ENCODE measurements at regions not wholly inside any gene's neighbourhood (a gene's known extent, or its start where the extent isn't known, plus 50 kb on each side); places are given as distances from the start of the nearest gene placed in this dataset.

- Mint-ChIP-seq H3K36me3 (ENCODE audit: insufficient read depth, unreplicated experiment) (no peaks in the 10 kb centered on the region), H3K27ac (ENCODE audit: unreplicated experiment) (no peak overlapping the region), H3K27me3 (ENCODE audit: unreplicated experiment) (no peaks in the 10 kb centered on the region), H3K4me1 (ENCODE audit: low read depth, unreplicated experiment) (no peaks in the 10 kb centered on the region), H3K9me3 (ENCODE audit: low read depth, unreplicated experiment) (no peaks in the 10 kb centered on the region), H3K4me3 (ENCODE audit: low read depth, unreplicated experiment) (no peak overlapping the region)
- intact Hi-C loops (cut with micrococcal nuclease; ENCODE audit: unreplicated experiment), result no loop called here
- BruUV-seq (replicated peaks), result no TSS peak
- TF ChIP-seq CTCF (IDR thresholded peaks at IDR 0.05; ENCODE audit: unreplicated experiment), result no peak
- no peak for DNase-seq
- CTCF ChIA-PET, result no interaction called here
Observed at GRCh38 chr12:16691624-16692023, 85.7 kb upstream of the LMO3 start.

GRCh38 chr12:16688200-16688599 lies 82.2 kb upstream of the LMO3 start:
- H3K4me1 Mint-ChIP-seq (ENCODE audit: low read depth, unreplicated experiment), result no peaks in the 10 kb centered on the region
- no peaks in the 10 kb centered on the region for H3K9me3 Mint-ChIP-seq (ENCODE audit: low read depth, unreplicated experiment)
- H3K36me3 Mint-ChIP-seq (ENCODE audit: insufficient read depth, unreplicated experiment), result no peaks in the 10 kb centered on the region
- no peak for TF ChIP-seq CTCF (IDR thresholded peaks at IDR 0.05; ENCODE audit: unreplicated experiment)
- no peak overlapping the region for H3K27ac Mint-ChIP-seq (ENCODE audit: unreplicated experiment)
- H3K27me3 Mint-ChIP-seq (ENCODE audit: unreplicated experiment), result no peaks in the 10 kb centered on the region
- DNase-seq, result no peak
- CTCF ChIA-PET, result no interaction called here
- H3K4me3 Mint-ChIP-seq (ENCODE audit: low read depth, unreplicated experiment), result no peak overlapping the region
- intact Hi-C loops (cut with micrococcal nuclease; ENCODE audit: unreplicated experiment), result loop anchor here (5.0 kb wide), 2 partner anchors 301 to 521 kb away; no protein-coding TSS in a partner anchor
- no TSS peak for BruUV-seq (replicated peaks)

- intact Hi-C loops (cut with micrococcal nuclease; ENCODE audit: unreplicated experiment), result loop anchor here (5.0 kb wide), 2 partner anchors 298 to 518 kb away; no protein-coding TSS in a partner anchor
- DNase-seq, result no peak
- CTCF ChIA-PET, result interaction anchor here (1.3 kb wide), 1 partner anchor 299 kb away, joined by 8 read pairs; no protein-coding TSS in a partner anchor
- no peak for TF ChIP-seq CTCF (IDR thresholded peaks at IDR 0.05; ENCODE audit: unreplicated experiment)
- no TSS peak for BruUV-seq (replicated peaks)
- no peaks in the 10 kb centered on the region for H3K4me1 Mint-ChIP-seq (ENCODE audit: low read depth, unreplicated experiment)
- no peaks in the 10 kb centered on the region for H3K27me3 Mint-ChIP-seq (ENCODE audit: unreplicated experiment)
- H3K27ac Mint-ChIP-seq (ENCODE audit: unreplicated experiment), result no peak overlapping the region
- no peaks in the 10 kb centered on the region for H3K36me3 Mint-ChIP-seq (ENCODE audit: insufficient read depth, unreplicated experiment)
- no peaks in the 10 kb centered on the region for H3K9me3 Mint-ChIP-seq (ENCODE audit: low read depth, unreplicated experiment)
- no peak overlapping the region for H3K4me3 Mint-ChIP-seq (ENCODE audit: low read depth, unreplicated experiment)
Observed at GRCh38 chr12:16685107-16685506, 79.1 kb upstream of the LMO3 start.

- BruUV-seq (replicated peaks), result no TSS peak
- Mint-ChIP-seq H3K9me3 (ENCODE audit: low read depth, unreplicated experiment) (no peaks in the 10 kb centered on the region), H3K36me3 (ENCODE audit: insufficient read depth, unreplicated experiment) (no peaks in the 10 kb centered on the region), H3K27me3 (ENCODE audit: unreplicated experiment) (no peaks in the 10 kb centered on the region), H3K27ac (ENCODE audit: unreplicated experiment) (no peak overlapping the region), H3K4me1 (ENCODE audit: low read depth, unreplicated experiment) (no peaks in the 10 kb centered on the region), H3K4me3 (ENCODE audit: low read depth, unreplicated experiment) (no peak overlapping the region)
- intact Hi-C loops (cut with micrococcal nuclease; ENCODE audit: unreplicated experiment), result no loop called here
- CTCF ChIA-PET, result no interaction called here
- DNase-seq, result no peak
- no peak for TF ChIP-seq CTCF (IDR thresholded peaks at IDR 0.05; ENCODE audit: unreplicated experiment)
Observed at GRCh38 chr12:16681196-16681595, 75.2 kb upstream of the LMO3 start.
